ENCODE measurements at regions not wholly inside any gene's neighbourhood (a gene's known extent, or its start where the extent isn't known, plus 50 kb on each side); places are given as distances from the start of the nearest gene placed in this dataset.

GRCh38 chr7:137151041-137151689, 192.4 kb downstream of the PTN start:
- Histone ChIP-seq H3K4me1 (no peaks in the 10 kb centered on the region), H3K27me3 (no peaks in the 10 kb centered on the region), H3K27ac (no peak overlapping the region), H3K4me3 (no peak overlapping the region), H3K9me3 (no peaks in the 10 kb centered on the region), H3K36me3 (no peaks in the 10 kb centered on the region)
- ATAC-seq (no peak), DNase-seq (no peak)
- TF ChIP-seq POLR2A (IDR thresholded peaks at IDR 0.05) = no peak
- no peak for TF ChIP-seq CTCF (IDR thresholded peaks at IDR 0.05 in 4 of 5, conservative IDR thresholded peaks at IDR 0.05 in 1 of 5)
- intact Hi-C loops (cut with DNase I; ENCODE audit: low total_unique reads) (no loop called here), in situ Hi-C loops (cut with MboI; ENCODE audit: low sequenced_read_pairs in 4 of 4) (loop anchor here in 1 of 4 donors (25.0 kb wide), 1 partner anchor 336 kb away; no protein-coding TSS in a partner anchor)

- Histone ChIP-seq H3K27me3 (no peaks in the 10 kb centered on the region), H3K9me3 (no peaks in the 10 kb centered on the region), H3K4me1 (no peaks in the 10 kb centered on the region), H3K36me3 (no peaks in the 10 kb centered on the region), H3K27ac (no peak overlapping the region), H3K4me3 (no peak overlapping the region)
- intact Hi-C loops (cut with DNase I; ENCODE audit: low total_unique reads) (no loop called here), in situ Hi-C loops (cut with MboI; ENCODE audit: low sequenced_read_pairs in 4 of 4) (no loop called here)
- ATAC-seq (no peak), DNase-seq (no peak)
- TF ChIP-seq POLR2A (IDR thresholded peaks at IDR 0.05) = no peak
Observed at GRCh38 chr7:137147338-137147720, 196.2 kb downstream of the PTN start.

- Histone ChIP-seq H3K27ac (no peak overlapping the region), H3K4me3 (no peak overlapping the region), H3K4me1 (no peaks in the 10 kb centered on the region), H3K27me3 (no peaks in the 10 kb centered on the region), H3K36me3 (no peaks in the 10 kb centered on the region), H3K9me3 (no peaks in the 10 kb centered on the region)
- TF ChIP-seq POLR2A (IDR thresholded peaks at IDR 0.05) (no peak), CTCF (IDR thresholded peaks at IDR 0.05 in 4 of 5, conservative IDR thresholded peaks at IDR 0.05 in 1 of 5) (no peak)
- intact Hi-C loops (cut with DNase I; ENCODE audit: low total_unique reads) (no loop called here), in situ Hi-C loops (cut with MboI; ENCODE audit: low sequenced_read_pairs in 4 of 4) (no loop called here)
- ATAC-seq = no peak
- no peak for DNase-seq
Observed at GRCh38 chr7:137146552-137147337, 196.8 kb downstream of the PTN start.

- Histone ChIP-seq H3K9me3 (no peaks in the 10 kb centered on the region), H3K27me3 (no peaks in the 10 kb centered on the region), H3K4me3 (no peak overlapping the region), H3K27ac (no peak overlapping the region), H3K4me1 (no peaks in the 10 kb centered on the region), H3K36me3 (no peaks in the 10 kb centered on the region)
- ATAC-seq (no peak), DNase-seq (no peak)
- in situ Hi-C loops (cut with MboI; ENCODE audit: low sequenced_read_pairs in 4 of 4) = no loop called here
- TF ChIP-seq CTCF (IDR thresholded peaks at IDR 0.05 in 4 of 5, conservative IDR thresholded peaks at IDR 0.05 in 1 of 5) = no peak
- TF ChIP-seq POLR2A (IDR thresholded peaks at IDR 0.05) = no peak
- intact Hi-C loops (cut with DNase I; ENCODE audit: low total_unique reads) = no loop called here
Observed at GRCh38 chr7:137146012-137146455, 197.5 kb downstream of the PTN start.

GRCh38 chr7:137142376-137142775, 201.2 kb downstream of the PTN start:
- Histone ChIP-seq H3K4me1 (no peaks in the 10 kb centered on the region), H3K4me3 (no peak overlapping the region), H3K27me3 (no peaks in the 10 kb centered on the region), H3K9me3 (no peaks in the 10 kb centered on the region), H3K36me3 (no peaks in the 10 kb centered on the region), H3K27ac (no peak overlapping the region)
- DNase-seq = no peak
- intact Hi-C loops (cut with DNase I; ENCODE audit: low total_unique reads) = no loop called here
- in situ Hi-C loops (cut with MboI; ENCODE audit: low sequenced_read_pairs in 4 of 4) = no loop called here
- no peak for ATAC-seq
- TF ChIP-seq CTCF (IDR thresholded peaks at IDR 0.05 in 4 of 5, conservative IDR thresholded peaks at IDR 0.05 in 1 of 5) = no peak
- no peak for TF ChIP-seq POLR2A (IDR thresholded peaks at IDR 0.05)
